Parathyroid adenoma (tissue), 2 donors: ENCODE measurements at regions not wholly inside any gene's neighbourhood (a gene's known extent, or its start where the extent isn't known, plus 50 kb on each side); places are given as distances from the start of the nearest gene placed in this dataset.
"Not testable (repeated sequence)": the region's sequence is repeated elsewhere in the genome, so short reads cannot be mapped to it uniquely, and the experiment has no call there.

Source experiments
- H2AFZ ChIP-seq: fragments of 300-600 bp; sonication (generic); one replicate; pipeline ENCODE4 v1.7.0; 2017; ENCODE audit warnings: antibody characterized with exemption, mild to moderate bottlenecking
- H3K27ac ChIP-seq: fragments of 300-600 bp; sonication (generic); one replicate; pipeline ENCODE4 v1.7.0; 2017
- H3K27me3 ChIP-seq: fragments of 300-600 bp; sonication (generic); one replicate; pipeline ENCODE4 v1.7.0; 2017; ENCODE audit warnings: low read length; ENCODE audit not compliant: control insufficient read depth, insufficient read depth
- H3K36me3 ChIP-seq: fragments of 300-600 bp; sonication (generic); one replicate; pipeline ENCODE4 v1.7.0; 2017; ENCODE audit warnings: low read length; ENCODE audit not compliant: control insufficient read depth, insufficient read depth
- H3K4me1 ChIP-seq: fragments of 300-600 bp; sonication (generic); one replicate; pipeline ENCODE4 v1.7.0; 2017; ENCODE audit warnings: control low read depth
- H3K4me2 ChIP-seq: fragments of 300-600 bp; sonication (generic); one replicate; pipeline ENCODE4 v1.7.0; 2017; ENCODE audit warnings: low read length
- H3K4me3 ChIP-seq: fragments of 300-600 bp; sonication (generic); one replicate; pipeline ENCODE4 v1.7.0; 2017; ENCODE audit warnings: low read depth, low read length
- H3K79me2 ChIP-seq: fragments of 300-600 bp; sonication (generic); one replicate; pipeline ENCODE4 v1.7.0; 2017; ENCODE audit warnings: control low read depth
- H3K9ac ChIP-seq: fragments of 300-600 bp; sonication (generic); one replicate; pipeline ENCODE4 v1.7.0; 2017; ENCODE audit warnings: mild to moderate bottlenecking
- H3K9me3 ChIP-seq: fragments of 300-600 bp; sonication (generic); one replicate; pipeline ENCODE4 v1.7.0; 2017; ENCODE audit warnings: low read length; ENCODE audit not compliant: control insufficient read depth
- CTCF ChIP-seq: fragments of 300-600 bp; sonication (generic); IDR thresholded peaks from one replicate; pipeline ENCODE4 v1.7.0; 2017; ENCODE audit warnings: antibody characterized with exemption, mild to moderate bottlenecking
- donor health status: primary hyperparathyroidism.

- H2AFZ ChIP-seq: no peak overlapping the region
- H3K4me2 ChIP-seq: no peak overlapping the region
- no peak for TF ChIP-seq CTCF
- H3K4me3 ChIP-seq: no peak overlapping the region
- H3K36me3 ChIP-seq: no peaks in the 10 kb centered on the region
- H3K27ac ChIP-seq: no peak overlapping the region
- no peak overlapping the region for H3K9ac ChIP-seq
- H3K79me2 ChIP-seq: no peaks in the 10 kb centered on the region
- H3K9me3 ChIP-seq: no peaks in the 10 kb centered on the region
- H3K4me1 ChIP-seq: no peaks in the 10 kb centered on the region
- H3K27me3 ChIP-seq: no peaks in the 10 kb centered on the region
These were observed 354.9 kb downstream of the TMEM121 start for GRCh38 chr14:105881021-105881930.

GRCh38 chr14:105882011-105882410 lies 355.6 kb downstream of the TMEM121 start:
- not testable (repeated sequence) for H2AFZ ChIP-seq, H3K4me3 ChIP-seq, H3K27me3 ChIP-seq, H3K27ac ChIP-seq, H3K9ac ChIP-seq, H3K36me3 ChIP-seq, H3K4me1 ChIP-seq, H3K4me2 ChIP-seq, H3K79me2 ChIP-seq, H3K9me3 ChIP-seq

- no peak for TF ChIP-seq CTCF
- H2AFZ ChIP-seq: no peak overlapping the region
- H3K4me1 ChIP-seq: no peaks in the 10 kb centered on the region
- H3K27me3 ChIP-seq: no peaks in the 10 kb centered on the region
- H3K4me3 ChIP-seq: no peak overlapping the region
- no peak overlapping the region for H3K9ac ChIP-seq
- no peak overlapping the region for H3K4me2 ChIP-seq
- H3K9me3 ChIP-seq: no peaks in the 10 kb centered on the region
- H3K27ac ChIP-seq: no peak overlapping the region
- no peaks in the 10 kb centered on the region for H3K36me3 ChIP-seq
- H3K79me2 ChIP-seq: no peaks in the 10 kb centered on the region
These were observed 356.2 kb downstream of the TMEM121 start for GRCh38 chr14:105882626-105883025.

- H2AFZ ChIP-seq: no peak overlapping the region
- no peaks in the 10 kb centered on the region for H3K9me3 ChIP-seq
- TF ChIP-seq CTCF: no peak
These were observed 357.0 kb downstream of the TMEM121 start for GRCh38 chr14:105883066-105884005.

GRCh38 chr14:105884192-105884807 lies 357.9 kb downstream of the TMEM121 start:
- not testable (repeated sequence) for H3K9me3 ChIP-seq, H3K79me2 ChIP-seq, H2AFZ ChIP-seq, H3K4me2 ChIP-seq, H3K36me3 ChIP-seq, H3K9ac ChIP-seq, H3K27me3 ChIP-seq, H3K4me1 ChIP-seq, H3K27ac ChIP-seq, H3K4me3 ChIP-seq

More at GRCh38 chr14:105883066-105884005, 357.0 kb downstream of the TMEM121 start:
- H3K79me2 ChIP-seq: no peaks in the 10 kb centered on the region
- H3K27me3 ChIP-seq: no peaks in the 10 kb centered on the region
- no peak overlapping the region for H3K27ac ChIP-seq
- no peak overlapping the region for H3K4me2 ChIP-seq
- H3K4me1 ChIP-seq: no peaks in the 10 kb centered on the region
- no peaks in the 10 kb centered on the region for H3K36me3 ChIP-seq
- H3K4me3 ChIP-seq: no peak overlapping the region
- H3K9ac ChIP-seq: no peak overlapping the region
